ENCODE measurements at regions not wholly inside any gene's neighbourhood (a gene's known extent, or its start where the extent isn't known, plus 50 kb on each side); places are given as distances from the start of the nearest gene placed in this dataset.

DNA sequence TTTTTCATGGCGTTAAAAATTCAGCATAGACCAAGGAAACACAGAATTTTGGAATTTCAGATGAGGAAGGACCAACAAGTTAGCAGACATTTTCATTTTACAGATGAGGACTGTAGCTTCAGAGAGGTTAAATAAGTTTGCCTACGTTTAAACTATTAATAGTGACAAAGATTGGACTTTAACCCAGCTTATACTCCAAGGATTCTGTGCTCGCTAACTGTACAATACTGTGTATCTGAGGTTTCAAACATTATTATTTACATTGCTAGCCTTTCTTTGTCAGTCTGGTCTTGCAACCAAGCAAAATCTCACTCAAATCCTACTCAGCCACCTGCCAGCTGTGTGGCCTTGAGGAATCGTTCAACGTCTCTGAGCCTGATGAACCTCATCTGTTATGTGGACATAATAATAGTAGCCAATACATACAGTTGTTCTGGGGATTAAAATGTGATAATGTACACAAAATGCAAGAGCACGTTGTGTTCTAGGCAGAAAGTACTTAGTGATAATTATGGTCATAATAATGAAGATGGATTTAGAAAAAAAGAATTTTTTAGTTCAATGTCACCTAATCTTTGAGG is 462.4 kb upstream of the TRIB2 start:
- DNase-seq (ENCODE audit: low read depth) = no peak

GRCh38 chr2:12256206-12256605 is 460.5 kb upstream of the TRIB2 start:
- no peak for DNase-seq (ENCODE audit: low read depth)

GRCh38 chr2:12257476-12257875 is 459.3 kb upstream of the TRIB2 start:
- no peak for DNase-seq (ENCODE audit: low read depth)

- no peak for DNase-seq (ENCODE audit: low read depth)
Measured at GRCh38 chr2:12259493-12259892, 457.2 kb upstream of the TRIB2 start.

GRCh38 chr2:12261986-12262680 is 454.6 kb upstream of the TRIB2 start:
- DNase-seq (ENCODE audit: low read depth) = no peak

DNA sequence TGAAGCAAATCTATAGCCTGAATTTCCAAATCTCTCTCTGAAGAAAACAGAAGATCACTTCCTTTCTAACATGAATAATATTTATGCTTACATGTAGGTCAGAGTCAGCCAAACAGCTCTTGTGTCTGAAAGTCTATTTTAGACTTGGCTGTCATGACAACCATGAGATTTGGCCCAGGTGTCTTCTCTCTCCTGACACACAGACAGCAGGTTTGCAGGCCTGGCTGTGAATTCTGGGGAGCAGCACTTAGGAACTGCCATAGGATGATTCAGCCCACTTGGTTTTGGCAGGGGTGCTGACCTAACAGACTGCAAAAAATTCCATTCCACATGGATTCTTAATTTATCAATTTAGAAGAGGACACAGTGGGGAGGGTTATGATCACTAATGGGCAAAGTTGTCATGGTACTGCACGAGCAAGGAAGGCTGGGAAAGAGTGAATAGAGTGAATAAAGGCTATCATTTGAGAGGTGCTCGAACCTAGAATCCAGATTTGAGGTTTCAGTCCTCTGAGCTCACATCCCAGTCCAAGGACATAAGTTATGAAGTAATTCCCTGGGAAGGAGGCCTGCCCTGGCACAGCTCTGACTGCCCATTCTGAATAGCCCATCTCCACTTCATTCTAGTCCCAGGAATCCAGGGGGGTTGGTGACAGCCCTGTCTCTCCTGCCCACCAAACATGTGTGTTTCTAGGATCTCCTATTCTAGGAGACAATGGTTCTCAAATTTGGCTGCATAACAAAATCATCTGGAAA is 453.9 kb upstream of the TRIB2 start:
- DNase-seq (ENCODE audit: low read depth) = no peak

DNA sequence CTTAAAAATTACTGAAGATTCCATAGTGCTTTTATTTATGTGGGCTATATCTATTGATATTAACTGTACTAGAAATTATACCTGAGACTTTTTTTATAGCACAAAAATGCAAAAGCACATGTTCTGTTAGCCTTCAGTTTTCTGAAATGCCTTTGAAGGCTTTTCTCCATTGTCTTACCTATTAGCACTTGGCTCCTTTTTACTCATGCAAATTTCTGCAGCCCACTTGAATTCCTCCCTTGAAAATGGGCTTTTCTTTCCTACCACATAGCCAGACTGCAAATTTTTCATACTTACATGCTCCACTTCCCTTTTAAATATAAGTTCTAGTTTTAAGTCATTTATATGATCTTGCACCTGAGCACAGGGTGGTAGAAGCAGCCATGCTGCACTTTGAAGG is 453.0 kb upstream of the TRIB2 start:
- no peak for DNase-seq (ENCODE audit: low read depth)

DNA sequence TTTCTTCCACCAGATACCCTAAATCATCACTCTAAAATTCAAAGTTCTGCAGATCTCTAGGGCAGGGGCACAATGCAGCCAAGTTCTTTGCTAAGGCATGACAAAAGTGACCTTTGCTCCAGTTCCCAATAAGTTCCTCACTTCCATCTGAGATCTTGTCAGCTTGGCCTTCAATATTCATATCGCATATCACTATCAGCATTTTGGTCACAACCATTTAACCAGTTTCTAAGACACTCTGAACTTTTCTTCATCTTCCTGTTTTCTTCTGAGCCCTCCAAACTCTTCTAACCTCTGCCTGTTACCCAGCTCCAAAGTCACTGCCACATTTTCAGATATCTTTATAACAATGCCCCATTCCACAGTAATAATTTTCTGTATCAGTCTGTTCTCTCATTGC is 452.6 kb upstream of the TRIB2 start:
- DNase-seq (ENCODE audit: low read depth) = no peak

- DNase-seq (ENCODE audit: low read depth) = no peak
Measured at GRCh38 chr2:12265646-12266045, 451.1 kb upstream of the TRIB2 start.

DNA sequence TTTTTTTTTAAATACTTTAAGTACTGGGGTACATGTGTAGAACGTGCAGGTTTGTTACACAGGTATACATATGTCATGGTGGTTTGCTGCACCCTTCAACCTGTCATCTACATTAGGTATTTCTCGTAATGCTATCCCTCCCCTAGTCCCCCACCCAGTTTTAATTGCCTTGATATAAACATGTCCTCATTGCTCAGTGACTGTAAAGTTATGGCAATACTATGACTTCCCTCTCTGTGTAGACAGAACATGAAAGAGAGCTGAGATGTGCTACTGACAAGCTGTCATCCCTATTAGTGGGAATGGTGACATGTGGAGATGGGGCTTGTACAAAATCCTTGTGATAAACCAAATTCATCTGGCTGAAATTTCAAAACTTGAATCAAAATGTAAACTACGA is 449.7 kb upstream of the TRIB2 start:
- DNase-seq (ENCODE audit: low read depth) = no peak

DNA sequence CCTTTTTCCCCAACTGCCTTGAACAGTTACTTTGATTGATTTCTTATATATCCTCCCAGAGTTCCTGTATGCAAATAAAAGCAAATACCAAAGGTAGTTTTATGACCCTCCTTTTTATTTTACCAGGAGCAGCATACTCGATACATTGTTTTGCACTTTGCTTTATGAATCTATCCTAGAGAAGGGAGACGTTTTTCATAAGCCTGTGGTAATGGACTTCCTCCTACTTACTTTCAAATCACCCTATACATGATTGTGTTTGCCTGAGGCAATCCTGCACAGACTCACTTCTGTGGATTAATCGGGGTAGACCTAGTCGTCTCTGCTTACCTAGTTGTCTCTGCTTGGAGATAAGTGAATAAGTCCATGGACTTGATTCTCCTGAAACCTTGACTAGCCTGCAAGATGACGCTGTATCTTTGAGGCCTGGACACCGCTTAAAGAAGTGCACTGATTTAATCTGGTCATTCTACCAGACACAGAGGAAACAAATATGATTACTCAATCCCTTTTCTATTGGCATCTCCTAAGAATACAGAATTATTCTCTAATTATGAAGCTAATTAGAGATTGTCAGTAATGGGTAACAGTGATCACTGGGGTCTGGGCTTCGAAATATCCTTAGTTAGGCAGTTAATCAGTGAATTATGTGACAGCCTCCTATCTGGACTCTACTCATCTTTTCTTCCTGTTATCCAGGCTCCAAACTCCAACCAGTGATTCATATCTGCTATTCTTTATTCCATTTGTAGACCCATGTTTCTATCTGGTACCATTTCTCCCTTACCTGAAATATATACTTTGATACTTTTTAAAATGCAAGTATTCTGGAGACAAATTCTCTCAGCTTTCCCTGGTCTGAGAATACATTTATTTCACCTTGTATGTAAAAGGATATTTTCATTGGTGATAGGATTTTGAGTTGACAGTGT is 447.4 kb upstream of the TRIB2 start:
- no peak for DNase-seq (ENCODE audit: low read depth)

DNA sequence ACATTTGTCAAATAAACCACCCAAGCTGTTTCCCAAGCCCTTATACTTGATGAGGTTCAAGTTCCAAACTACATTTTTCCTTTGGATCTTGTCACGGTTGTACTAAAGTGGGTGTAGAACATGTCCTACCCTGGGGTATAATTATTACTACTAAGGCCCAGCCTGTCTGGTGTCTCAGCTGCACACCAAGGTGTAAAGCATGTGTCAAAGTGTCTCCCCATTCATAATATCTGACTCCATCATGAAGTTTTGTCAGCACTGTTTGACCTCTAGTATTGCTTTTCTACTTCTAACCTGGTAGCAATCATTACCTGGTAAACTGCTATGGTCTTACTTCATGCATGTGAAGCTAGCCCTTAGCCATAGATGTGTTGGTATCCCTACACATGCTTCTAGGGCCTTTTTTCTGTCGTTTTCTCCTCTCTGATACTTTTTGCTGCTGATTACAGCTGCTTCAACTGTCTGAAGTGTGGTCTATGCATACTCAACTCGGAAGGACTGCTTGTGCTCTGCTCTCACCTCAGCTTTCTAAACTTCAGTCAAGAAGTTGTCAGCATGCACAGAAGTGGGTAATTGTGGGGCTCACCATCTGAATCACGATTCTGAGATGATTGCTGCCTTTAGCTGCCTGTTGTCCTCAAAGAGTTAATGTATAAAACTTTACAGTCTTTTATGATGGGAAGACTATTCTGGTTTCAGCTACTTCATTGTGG is 445.7 kb upstream of the TRIB2 start:
- DNase-seq (ENCODE audit: low read depth) = no peak

GRCh38 chr2:12271589-12271984 is 445.1 kb upstream of the TRIB2 start:
- no peak for DNase-seq (ENCODE audit: low read depth)

DNA sequence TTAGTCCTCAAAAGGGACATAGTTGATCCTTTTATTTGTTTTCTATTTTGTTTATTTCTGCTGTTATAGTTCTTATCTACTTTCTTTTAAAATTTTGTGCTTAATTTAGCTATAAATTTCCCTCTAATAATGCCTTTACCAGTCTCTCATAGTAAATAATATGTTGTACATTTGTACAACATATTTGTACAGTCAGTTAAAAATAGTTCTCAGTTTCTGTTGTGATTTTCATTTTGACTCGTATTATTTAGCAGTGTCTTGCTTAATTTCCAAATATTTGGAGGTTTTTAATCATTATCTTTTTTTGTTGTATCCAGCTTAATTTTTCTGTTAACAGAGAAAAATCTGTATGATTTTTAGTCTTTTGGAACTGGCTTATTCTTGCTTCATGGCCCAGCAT is 443.6 kb upstream of the TRIB2 start:
- DNase-seq (ENCODE audit: low read depth) = no peak

DNA sequence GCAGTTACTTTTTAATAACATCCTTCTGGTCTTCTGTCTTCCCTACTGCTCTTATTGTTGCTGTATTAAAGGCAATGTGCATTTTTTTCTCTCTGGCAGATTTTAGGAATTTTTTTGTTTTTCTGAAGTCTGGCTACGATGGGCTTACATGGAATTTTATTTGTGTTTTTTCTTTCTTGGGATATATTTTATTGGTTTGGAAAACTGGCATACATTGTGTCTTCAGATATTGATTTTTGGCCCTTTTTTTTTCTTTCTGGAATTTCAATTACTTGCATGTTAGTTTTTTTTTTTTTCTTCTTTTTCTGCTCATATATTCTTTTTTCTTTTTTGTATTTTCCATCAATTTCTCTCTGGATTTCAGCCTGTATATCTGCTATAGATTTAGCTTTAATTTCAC is 442.1 kb upstream of the TRIB2 start:
- no peak for DNase-seq (ENCODE audit: low read depth)

GRCh38 chr2:12277241-12278034 is 439.3 kb upstream of the TRIB2 start:
- DNase-seq (ENCODE audit: low read depth) = no peak

DNA sequence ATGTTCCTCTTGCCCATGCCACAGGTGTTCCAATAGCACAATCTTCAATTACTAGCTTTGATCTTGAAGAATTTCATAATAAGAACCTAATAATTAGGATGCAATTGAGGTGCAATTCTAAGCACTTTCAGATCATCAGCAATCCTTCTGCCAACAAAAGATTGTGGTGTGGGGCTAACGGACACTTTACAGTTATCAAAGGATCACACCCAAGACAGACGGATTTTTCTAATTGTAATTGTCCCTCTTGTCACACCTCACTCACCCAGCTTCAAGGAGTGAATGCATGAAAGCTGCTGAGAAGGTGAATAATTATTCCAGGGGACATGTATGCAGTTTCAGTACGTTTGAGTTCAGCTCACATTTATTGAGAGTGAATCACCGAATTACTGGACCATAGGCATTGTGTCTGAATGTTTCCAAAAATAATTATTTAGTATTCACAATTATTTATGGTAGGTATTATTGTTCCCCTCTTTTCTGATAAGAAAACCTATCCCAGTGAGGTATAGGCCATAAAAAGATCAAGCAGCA is 438.5 kb upstream of the TRIB2 start:
- DNase-seq (ENCODE audit: low read depth) = no peak

GRCh38 chr2:12282780-12283695 is 433.7 kb upstream of the TRIB2 start:
- no peak for DNase-seq (ENCODE audit: low read depth)

GRCh38 chr2:12284037-12284436 is 432.7 kb upstream of the TRIB2 start:
- no peak for DNase-seq (ENCODE audit: low read depth)

DNA sequence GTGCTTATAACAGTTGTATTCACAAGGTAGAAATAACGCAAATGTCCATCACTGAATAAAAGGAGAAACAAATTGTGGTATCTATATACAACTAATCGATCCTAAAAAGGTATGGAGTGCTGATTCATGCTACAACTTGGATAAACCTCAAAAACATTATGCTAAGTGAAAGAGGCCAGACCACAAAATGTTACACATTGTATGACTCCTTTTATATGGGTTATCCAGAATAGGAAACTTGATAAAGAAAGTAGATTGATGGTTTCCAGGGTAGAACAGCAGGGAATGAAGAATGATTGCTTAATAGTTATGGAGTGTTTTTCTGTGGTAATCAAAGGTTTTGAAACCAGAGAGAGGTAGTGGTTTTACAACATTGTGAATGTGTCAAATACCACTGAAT is 432.2 kb upstream of the TRIB2 start:
- no peak for DNase-seq (ENCODE audit: low read depth)

Data from activated T-cell treated with anti-CD3 and anti-CD28 coated beads for 24 hours (primary cell).